GM12891 (cell line): ENCODE measurements at regions not wholly inside any gene's neighbourhood (a gene's known extent, or its start where the extent isn't known, plus 50 kb on each side); places are given as distances from the start of the nearest gene placed in this dataset.

Source experiments
- POLR2A ChIP-seq: IDR thresholded peaks from 2 replicates; pipeline ENCODE4 v1.6.1; 2011; ENCODE audit warnings: low read depth, low read length, control low read depth
- TAF1 ChIP-seq: IDR thresholded peaks from 2 replicates; pipeline ENCODE4 v1.6.1; 2011; ENCODE audit warnings: low read depth, low read length, control low read depth

DNA sequence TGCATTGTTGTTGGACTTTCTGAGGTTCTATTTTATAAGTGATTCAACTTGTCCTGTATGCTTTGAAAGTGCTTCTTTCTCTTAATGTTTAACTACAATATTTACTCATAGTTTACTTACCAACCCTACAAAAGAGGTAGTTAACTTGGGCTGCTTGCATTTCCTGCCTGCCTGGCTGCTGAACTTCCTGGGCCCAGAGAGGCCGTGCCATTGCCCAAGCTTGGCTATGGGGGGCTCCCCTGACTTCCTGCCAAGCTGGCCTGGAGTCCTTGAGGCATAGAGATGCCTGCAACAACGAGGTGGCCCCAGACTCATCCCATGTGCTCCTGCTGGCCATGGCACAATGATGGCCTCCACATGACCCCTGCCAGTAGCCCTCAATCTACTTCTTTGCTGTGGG, 361.6 kb upstream of the PLD5 start:
- TF ChIP-seq TAF1 (no peak), POLR2A (no peak)
